ENCODE measurements at regions not wholly inside any gene's neighbourhood (a gene's known extent, or its start where the extent isn't known, plus 50 kb on each side); places are given as distances from the start of the nearest gene placed in this dataset.
A peak's percentile ranks its signal among the peaks of the same experiment; 100 is the strongest.
"Not testable (repeated sequence)": the region's sequence is repeated elsewhere in the genome, so short reads cannot be mapped to it uniquely, and the experiment has no call there.

DNA sequence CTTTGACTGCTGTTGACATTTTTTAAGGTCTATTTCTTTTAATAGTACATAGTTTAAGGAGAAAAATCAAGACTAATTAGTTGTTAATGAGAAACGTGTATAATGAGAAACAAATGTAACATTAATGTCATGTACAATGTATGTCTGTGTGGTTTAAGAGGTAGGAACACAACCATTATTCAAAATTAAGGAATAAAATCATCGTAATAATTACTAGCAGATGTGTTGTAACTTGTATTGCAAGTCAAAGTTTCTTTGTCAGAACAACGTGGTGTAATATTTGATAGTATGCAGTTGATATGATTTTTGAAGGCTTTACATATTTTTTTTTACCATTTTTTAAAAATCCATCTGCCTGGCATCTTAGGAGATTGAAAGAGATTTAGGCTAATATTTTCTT, 120.2 kb upstream of the ARRDC3 start:
- DNase-seq (ENCODE audit: low read depth, low spot score), result no peak

DNA sequence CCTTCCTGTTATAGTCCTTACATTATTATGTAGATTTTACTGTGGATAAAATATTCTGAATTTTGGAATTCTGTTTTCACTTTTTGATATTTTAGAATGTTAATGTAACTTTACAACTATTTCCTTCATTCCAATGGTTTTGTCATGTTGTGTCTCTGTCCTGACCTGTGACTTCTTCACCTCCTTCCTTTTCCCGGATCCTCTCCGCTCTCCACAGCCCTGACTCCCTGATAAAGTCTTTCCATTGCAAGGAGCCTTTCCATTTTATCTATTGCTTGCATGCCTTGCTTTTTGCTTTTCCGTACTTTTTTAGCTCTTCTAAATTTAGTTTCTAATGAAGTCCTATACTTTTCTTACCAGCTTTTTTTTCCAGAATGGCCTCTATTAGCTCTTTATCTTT, 117.6 kb upstream of the ARRDC3 start:
- no peak for DNase-seq (ENCODE audit: low read depth, low spot score)

DNA sequence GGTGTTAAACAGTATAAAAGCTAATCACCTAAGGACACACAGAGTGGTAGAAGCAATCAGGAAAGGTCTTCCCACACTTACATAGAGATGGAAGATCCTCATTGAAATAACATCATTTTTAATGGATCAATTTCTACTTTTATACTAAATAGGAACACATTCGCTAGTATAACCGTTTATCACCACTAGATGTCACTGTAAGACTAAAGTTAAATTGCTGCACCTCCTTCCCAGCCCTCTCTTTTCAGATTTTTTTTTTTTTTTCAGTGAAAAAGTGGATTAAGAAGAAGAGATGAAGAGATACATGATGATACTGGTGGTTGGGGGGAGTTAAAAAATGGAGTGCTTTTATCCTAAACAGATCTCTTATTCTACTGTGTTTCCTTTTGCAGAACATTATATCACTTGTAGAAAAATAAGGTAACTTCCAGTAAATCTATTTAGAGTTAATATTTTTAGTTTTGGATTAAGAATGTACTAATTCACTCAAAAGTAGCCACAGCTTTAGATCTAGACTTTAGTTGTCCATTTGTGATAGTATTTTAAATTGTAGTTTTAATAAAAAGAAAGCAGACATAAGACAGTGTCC, 116.9 kb upstream of the ARRDC3 start:
- peak; percentile 13 for DNase-seq (ENCODE audit: low read depth, low spot score)

DNA sequence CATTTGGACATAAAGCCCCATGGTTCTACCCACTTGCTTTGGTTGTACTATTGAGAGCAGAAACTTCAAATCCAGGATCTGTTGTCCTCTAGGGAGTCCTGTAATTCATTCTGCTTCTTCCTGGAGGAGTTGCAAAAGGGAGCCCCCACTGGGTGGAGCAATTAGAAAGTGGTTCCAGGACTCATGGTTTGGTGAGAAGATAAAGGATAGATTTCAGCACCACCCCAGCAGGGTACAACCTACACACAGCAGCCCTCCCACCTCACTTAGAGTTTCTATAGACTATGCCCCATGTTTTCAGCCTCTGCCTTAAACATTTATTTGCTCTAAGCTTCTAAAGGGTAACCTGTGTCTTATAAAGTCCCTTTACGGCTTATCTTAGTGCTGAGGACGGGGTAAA, 112.6 kb upstream of the ARRDC3 start:
- DNase-seq (ENCODE audit: low read depth, low spot score), result no peak

DNA sequence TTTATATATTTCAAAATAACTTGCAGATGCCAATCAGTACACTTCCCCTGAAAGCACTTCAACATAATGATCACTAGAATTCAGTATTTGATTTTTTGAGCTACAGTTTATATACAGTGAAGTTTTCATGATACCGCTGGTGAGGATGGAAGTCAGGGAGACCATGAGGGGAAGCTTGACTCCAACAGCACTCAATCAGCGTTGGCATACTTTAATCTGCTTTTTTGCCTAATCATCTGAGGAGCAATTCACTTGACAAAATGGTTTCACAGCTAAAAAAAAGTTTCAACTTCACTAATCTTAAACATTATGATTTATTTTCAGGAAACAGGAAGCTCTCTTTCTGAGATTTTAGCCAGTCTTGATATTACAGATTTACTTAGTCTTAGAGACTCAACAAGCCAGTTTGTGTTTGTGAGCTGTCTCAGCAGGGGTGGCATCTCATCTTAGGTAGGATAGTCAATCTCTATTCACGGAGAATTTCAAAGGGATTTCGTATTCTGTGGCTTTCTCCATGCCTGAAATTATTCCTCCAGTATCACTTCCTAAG, 111.4 kb upstream of the ARRDC3 start:
- no peak for DNase-seq (ENCODE audit: low read depth, low spot score)

DNA sequence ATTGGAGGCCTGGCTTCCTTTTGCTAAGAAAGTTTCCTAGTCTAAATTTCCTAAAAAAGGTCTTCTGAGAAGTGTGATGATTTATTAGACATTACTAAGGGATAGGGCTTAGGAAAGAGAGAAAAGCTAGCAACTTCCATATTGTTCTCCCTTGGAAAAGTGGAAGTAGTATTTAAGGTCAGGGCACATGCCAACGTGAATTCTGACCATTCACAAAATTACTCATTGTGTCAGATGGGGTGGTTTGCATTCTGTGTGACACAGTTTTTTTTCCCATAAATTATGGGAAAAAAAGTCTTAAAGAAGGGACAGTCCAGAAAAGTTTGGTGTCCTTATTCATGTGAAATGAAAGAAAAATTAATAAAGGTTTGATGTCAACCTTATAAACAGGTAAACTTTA, 110.0 kb upstream of the ARRDC3 start:
- DNase-seq (ENCODE audit: low read depth, low spot score), result no peak

DNA sequence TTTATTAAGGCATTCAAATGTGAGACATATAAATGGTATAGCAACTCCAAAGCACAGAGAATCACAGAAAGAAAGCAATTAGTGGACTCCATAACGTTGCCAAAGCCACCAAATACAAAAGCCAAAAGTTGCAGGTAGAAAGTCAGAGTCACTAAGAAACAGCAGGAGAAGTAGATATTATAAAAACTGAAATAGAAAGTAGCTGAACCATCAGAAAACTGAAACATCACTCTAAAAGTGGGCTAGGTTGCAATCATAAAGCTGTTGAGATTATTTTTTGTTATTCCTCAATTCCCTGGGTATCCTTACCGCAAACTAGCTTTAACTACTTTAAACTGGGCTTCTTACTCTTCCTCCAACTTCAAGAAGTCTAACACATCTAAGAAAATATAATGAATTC, 108.1 kb upstream of the ARRDC3 start:
- no peak for DNase-seq (ENCODE audit: low read depth, low spot score)

DNA sequence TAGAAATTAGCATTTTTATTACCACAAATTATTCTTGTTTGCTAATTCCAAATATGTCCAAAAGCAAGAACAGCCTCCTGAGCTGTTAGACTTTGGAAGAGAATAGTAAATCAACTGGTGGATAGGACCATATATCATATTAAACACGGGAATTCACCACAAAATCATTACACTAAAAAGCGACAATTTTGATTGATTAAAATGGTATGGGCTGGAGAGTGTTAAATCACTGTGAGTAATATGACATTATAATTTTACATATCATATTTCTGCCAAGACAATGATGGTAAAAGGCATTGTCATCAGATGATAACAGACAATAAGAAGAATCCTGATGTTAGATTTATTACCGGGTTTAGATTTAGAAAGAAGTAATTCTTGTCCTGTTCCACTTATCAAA, 107.2 kb upstream of the ARRDC3 start:
- DNase-seq (ENCODE audit: low read depth, low spot score), result no peak

DNA sequence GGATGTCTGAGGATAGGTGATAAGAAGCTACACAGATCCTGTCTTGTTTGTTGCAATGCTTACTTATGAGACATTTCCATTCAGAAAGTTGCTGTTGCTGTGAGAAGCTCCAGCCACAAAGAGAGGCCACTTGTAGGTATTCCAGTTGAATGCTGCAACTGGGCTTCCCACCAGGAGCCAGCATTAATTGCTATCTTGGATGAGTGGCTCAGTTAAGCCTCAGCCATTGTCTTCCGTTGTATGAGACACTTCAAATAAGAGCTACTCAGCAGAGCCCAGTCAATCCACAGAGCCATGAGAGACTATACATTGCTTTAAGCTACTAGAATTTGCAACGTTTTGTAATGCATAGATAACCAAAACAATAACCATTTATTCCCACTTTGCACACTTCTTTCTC, 104.3 kb upstream of the ARRDC3 start:
- DNase-seq (ENCODE audit: low read depth, low spot score), result no peak

DNA sequence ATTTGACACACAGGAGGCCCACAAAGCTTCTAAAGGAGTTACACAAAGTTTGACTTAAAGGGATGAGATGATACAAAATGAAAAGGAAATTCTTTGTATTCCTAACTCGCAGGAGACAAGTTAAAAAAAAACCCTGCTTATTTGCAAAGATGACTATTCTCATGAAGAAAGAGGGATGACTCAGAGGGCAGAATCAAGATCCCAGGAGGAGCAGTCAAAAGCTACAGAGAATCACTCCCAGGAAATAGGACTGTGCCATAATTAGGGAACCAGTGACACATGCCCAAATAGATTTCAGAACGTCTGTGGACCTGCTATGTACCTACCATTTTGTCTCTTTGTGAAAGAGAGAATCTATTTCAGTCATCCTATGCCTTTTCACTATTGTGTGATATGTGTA, 103.5 kb upstream of the ARRDC3 start:
- DNase-seq (ENCODE audit: low read depth, low spot score), result no peak

DNA sequence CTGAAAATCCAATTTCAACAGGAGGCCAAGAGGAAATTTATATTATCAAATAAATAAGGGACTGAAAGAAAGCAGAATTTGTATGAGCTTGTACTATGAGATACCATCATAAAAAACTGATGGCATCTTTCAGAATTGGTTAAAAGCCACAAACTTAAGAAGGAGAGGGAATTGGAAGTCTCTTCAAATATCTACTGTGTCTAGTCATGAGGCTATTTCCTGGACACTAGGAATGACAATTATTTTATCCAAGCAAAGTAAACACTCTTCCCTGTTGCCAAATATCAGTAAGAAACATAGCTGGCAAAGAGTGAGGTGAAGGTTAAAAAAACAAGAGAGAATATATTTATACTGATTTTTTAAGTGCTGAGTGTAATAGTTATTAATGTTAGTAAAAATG, 101.5 kb upstream of the ARRDC3 start:
- DNase-seq (ENCODE audit: low read depth, low spot score), result no peak

DNA sequence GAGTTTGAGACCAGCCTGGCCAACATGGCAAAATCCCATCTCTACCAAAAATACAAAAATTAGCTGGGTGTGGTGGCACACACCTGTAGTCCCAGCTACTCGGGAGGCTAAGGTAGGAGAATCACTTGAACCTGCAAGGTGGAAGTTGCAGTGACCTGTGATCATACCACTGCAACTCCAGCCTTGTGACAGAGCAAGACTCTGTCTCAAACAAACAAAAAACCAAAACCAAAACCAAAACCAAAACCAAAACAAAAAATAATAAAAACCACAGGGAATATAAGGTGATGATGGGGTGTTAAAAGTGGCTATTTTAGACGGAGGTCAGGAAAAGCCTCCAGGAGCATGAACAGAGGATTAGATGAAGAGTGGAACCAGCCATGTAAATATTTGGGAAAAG, 96.3 kb upstream of the ARRDC3 start:
- not testable (repeated sequence) for DNase-seq (ENCODE audit: low read depth, low spot score)

DNA sequence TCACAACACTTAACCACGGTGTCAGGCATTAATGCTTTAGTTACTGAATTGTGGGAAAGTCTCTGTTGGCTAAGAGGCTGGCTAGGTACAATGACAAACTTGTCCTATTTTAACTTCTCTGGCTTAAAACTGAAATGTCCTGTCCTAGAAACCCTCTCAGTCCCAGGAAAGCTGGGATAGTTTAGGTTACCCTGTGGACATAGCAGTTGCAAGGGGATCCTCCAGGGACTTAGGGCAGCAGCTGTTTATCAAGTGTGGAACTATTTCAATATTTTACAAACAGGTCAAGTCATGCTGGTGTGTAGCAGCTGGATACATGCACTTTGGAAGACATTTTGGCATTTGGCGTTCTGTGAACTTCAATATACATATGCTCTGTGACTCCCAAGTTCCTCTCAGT, 95.0 kb upstream of the ARRDC3 start:
- DNase-seq (ENCODE audit: low read depth, low spot score), result no peak

DNA sequence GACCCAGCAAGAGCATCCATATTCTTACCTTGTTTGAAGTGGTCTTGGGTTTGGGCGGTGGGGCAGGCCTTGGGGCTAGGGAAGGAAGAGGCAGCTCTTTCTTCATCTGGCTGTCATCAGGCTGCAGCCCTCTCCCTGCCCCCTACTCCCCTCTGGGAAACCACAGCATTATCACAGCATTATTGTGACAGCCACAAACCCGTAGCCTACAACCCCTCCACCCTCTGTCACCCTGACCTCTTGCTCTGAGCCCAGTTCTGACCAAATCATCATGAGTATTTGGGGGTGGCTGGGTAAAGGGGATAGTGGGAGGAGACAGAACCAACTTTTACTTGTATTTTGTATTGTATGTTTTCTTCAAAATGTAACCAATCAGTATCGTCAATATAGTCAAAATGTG, 94.3 kb upstream of the ARRDC3 start:
- no peak for DNase-seq (ENCODE audit: low read depth, low spot score)

DNA sequence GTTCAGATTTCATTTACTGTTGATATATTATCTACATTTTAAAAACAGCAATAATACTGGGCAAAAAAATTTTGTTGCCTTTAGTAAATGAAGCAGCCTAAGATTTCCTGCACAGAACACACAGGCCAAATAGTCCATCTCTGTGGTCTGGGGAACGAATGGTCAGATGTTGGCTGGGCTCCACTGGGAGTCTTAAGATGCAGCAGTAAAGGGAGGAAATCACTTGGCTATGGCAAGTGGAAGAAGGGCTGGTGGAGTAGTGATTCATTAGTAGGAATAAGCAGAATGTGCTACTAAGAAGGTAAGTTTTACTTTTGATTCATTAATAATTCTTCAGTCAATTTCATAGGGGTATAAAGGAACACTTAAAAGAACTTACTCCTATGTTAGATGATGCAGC, 91.1 kb upstream of the ARRDC3 start:
- DNase-seq (ENCODE audit: low read depth, low spot score), result no peak

DNA sequence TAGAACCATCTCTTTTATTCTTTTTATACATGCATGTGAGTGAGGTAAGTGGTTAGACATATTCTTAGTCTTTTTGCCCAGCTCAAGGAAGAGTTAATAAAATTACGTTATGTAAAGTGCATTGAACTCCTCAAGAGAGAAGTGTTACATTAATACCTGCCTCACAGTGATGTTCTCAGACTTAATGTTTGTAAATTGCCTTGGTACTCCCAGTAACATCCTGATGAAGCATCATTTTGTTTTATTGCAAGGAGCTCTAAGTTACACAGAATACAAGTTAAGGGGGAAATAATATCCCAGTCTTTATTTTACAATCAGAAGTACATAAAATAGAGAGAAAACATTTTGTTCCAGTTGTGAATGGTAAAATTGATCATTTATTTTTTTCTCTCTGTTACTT, 89.5 kb upstream of the ARRDC3 start:
- DNase-seq (ENCODE audit: low read depth, low spot score), result no peak

DNA sequence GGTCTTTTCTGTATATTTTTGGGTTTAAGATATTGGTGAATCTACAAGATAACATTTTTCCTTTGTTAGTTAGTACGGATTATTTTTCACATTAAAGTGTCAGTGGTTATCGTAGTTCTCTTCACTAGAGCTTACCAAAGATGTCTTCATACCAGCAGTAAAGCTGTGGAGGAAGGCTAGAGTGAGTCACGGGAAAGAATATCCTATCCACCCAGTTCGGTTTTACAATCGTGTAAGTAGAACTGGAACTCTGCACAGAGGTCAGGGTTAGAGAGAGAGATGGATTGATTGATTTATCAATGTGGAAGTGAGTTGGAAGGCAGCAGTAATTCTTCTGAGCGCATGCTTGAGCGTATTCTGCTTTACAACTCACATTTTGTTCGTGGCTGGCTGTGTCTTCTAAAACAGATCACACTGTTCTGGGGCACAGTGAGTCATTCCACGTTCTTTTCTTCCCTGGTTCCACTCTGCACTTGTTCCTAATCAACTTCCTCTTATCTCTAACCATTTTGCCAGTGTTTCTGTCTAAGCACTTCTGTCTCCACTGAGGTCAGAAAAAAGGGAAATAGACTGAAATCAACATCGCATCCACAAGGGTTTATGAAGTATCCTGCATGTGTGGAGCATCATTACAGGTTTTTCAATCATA, 86.5 kb upstream of the ARRDC3 start:
- DNase-seq (ENCODE audit: low read depth, low spot score), result no peak

DNA sequence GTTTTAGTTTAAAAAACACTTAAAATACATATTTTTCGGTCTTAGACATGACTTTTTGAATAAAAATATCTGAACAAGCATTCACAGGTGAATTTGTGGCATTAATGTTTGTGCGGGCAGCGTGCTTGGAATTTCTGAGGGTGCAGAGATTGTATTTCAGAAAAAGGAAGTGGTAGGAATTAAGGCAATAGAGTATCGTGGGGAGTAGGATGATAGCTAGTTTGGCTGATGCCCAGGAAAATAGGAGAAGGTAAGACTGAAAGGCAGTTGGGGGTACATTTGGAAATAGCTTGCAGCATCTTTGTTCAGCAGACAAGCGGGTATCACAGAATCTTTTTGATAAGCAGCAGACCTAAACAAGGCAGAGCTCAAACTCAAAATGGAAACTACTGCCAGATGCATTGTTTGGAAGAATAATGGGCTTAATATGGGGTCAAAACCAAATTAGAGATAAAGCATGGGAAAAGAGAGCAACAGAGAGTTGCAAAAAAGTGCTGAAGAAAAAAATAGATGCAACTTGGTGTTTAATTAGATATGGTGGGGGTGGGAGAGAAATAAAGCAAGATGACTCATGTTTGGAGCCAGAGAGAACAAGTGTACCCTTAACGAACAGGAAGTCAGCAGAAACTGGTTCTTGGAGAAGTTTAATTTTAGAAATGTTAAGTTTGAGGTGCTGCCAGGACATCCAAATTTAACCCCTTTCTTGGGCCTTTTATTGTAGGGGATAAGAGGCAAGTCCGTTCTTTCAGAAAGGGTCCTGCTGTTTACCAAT, 85.7 kb upstream of the ARRDC3 start:
- DNase-seq (ENCODE audit: low read depth, low spot score), result no peak

DNA sequence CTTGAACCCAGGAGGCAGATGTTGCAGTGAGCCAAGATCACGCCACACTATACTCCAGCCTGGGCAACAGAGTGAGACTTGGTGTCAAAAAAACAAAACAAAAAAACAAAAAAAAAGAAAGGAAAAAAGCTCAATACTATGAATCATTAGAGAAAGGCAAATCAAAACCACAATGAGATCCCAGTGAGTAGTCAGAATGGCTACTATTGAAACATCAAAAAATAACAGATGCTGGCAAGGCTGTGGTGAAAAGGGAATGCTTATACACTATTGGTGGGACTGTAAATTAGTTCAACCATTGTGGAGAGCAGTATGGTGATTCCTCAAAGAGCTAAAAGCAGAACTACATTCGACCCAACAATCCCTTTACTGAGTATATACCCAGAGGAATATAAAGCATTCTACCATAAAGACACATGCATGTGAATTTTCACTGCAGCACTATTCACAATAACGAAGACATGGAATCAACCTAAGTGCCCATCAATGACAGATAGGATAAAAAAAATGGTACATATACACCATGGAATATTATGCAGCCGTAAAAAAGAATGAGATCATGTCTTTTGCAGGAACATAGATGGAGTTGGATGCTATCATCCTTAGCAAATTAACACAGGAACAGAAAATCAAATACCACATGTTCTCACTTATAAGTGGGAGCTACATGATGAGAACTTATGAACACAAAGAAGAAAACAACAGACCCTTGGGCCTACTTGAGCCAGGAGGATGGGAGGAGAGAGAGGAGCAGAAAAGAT, 81.9 kb upstream of the ARRDC3 start:
- no peak for DNase-seq (ENCODE audit: low read depth, low spot score)

DNA sequence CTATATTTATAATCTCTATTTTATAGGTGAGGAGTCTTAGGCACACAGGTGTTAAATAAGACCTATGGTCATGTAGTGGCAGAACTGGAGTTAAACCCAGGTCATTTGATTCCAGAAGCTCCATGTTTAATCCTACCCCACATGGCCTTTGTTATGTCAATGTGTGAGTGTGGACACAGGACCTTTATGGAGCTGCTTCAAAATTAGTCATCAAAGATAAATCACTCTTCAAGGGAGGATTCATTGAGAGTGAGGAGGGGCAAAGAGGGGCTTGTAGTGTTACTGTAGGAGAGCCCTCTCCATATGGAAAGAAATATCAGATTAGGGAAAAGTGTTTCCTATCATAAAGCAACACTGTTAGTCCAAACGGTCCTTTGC, 74.6 kb upstream of the ARRDC3 start:
- no peak for DNase-seq (ENCODE audit: low read depth, low spot score)

DNA sequence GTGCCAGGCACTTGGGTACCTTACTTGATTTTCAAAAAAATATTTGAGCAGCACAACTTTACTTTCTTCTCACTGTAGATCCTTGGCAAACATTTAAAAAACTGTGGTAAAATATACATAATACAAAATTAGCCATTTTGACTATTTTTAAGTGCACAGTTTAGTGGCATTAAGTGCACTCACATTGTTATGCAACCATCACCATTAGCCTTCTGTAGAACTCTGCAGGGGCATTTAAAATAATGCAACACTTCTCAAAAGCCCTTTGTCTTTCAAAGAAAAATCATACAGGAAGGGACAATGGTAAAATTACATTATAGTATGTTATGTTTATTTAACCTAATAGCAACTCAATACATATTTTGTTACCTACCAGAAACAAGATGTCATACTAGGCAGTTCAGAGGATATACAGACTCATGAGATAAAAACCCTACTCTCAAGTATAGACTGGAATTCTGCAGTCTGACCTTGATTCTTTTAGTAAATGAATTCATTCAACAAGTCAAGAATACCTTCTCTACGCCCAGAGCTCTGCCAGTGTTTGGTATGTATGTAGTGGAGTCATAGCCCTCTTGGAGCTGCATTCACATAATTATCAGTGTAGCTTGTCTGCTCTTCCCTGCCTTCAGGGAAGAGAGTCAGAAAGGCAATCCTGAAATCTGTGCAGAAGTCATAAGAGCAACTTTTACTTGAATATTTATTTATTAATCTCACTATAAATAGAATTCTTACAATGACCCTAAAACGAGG, 74.0 kb upstream of the ARRDC3 start:
- no peak for DNase-seq (ENCODE audit: low read depth, low spot score)

DNA sequence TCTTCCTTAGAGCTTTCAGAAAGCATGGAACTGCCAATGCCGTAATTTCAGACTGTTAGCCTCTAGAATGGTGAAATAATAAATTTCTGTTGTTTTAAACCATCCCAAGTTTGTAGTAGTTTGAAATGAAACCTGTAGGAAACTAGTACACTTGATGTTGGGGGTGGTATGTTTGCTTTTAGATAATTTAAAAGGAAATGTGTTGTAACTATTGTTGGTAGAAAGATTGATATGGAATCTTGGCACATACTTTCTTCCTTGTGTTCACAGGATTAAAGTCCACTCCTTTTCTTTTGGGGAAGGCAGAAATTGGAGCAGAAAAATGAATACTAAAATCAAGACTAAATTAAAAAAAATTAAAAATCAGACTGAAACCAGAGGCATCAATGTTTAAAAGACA, 66.0 kb upstream of the ARRDC3 start:
- DNase-seq (ENCODE audit: low read depth, low spot score), result no peak

Data from brain pericyte (primary cell).